ENCODE measurements at regions not wholly inside any gene's neighbourhood (a gene's known extent, or its start where the extent isn't known, plus 50 kb on each side); places are given as distances from the start of the nearest gene placed in this dataset.
"Not testable (repeated sequence)": the region's sequence is repeated elsewhere in the genome, so short reads cannot be mapped to it uniquely, and the experiment has no call there.

DNA sequence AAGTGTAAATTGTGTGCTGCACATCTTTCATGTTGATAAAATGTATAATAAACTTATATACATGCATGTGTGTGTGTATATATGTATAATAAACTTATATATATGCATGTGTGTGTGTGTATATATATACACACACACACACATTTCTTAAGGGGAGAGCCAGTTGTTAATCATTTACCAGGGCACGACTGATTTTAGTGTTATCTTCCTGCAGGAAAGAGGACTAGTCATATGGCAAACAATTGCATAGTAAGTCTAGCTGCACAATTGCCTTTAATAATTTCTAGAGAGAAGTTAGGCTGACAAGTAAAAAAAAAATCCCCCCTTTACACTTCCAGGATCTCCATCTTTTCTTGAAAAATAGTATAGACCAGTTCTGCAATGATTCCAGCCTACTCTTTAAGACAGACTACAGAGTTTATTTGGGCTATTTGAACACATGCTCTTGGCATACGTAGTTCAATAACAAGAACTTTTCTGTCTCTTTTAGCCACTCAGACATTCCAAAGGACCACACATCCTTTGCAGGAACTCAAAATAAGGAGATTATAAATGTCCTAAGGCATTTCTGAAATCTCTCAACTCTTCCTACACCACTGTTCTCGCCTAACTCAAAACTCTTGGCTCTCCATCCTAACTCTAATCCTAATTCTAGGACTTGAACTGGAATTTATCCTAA, 163.6 kb upstream of the SETMAR start:
- Mint-ChIP-seq H3K27me3 (no peaks in the 10 kb centered on the region), H3K4me3 (no peak overlapping the region), H3K9me3 (peaks cover 0 to under 1% of the 10 kb centered on the region in 2 donors), H3K27ac (no peak overlapping the region), H3K4me1 (no peaks in the 10 kb centered on the region)
- DNase-seq (no peak), ATAC-seq (no peak)

DNA sequence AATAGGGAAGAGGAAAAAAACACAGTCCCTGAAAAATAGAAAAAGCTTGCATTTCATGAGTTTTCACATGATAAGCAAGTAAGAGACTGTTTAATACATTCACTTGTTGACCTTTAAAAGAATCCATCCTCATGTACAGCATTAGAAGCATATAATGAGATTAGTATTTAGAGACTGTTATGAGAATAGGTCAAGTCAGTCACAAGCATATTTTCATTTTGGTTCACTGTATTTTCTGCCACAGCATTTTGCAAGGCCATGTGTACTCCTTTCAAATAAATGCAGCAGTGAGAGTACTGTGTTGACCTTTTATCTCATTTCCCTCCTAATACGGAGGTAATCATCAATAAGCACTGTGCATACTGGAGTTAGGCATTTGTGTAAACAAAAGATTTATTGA, 162.2 kb upstream of the SETMAR start:
- ATAC-seq (no peak), DNase-seq (no peak)
- no peaks in the 10 kb centered on the region for H3K27me3 Mint-ChIP-seq
- H3K4me3 Mint-ChIP-seq, result no peak overlapping the region
- H3K27ac Mint-ChIP-seq, result no peak overlapping the region
- no peaks in the 10 kb centered on the region for H3K9me3 Mint-ChIP-seq
- no peaks in the 10 kb centered on the region for H3K4me1 Mint-ChIP-seq

DNA sequence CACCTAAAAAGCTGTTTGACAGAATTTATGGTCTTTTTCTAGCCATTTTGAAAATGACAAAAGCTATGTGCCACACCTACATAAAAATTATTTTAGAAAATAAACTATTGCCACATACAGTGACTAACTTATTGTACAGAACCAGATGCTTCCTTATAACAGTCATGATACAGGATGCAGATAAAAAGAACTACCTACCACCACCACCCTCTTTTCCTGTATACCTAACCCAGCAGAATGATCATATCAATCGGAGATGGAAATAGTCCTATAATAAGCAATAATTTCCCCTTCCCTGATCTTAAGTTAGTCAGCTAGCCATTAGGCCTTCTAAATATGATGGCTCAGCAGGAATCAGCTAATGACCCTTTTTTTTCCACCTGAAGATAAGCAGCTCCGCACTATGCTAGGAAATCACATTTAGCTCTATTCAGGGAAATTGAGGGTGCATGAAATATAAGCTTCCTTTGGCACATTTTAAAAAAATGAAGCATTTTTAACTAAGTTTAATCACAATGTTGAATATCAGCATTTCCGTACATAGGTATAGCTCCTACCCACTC, 155.5 kb upstream of the SETMAR start:
- H3K4me3 Mint-ChIP-seq, result no peak overlapping the region

GRCh38 chr3:4149296-4149695, 153.9 kb upstream of the SETMAR start:
- no peak for DNase-seq
- ATAC-seq, result no peak
- Mint-ChIP-seq H3K27me3 (no peaks in the 10 kb centered on the region), H3K4me3 (no peak overlapping the region), H3K9me3 (no peaks in the 10 kb centered on the region), H3K4me1 (no peaks in the 10 kb centered on the region), H3K27ac (no peak overlapping the region)

More for the DNA sequence above, 155.5 kb upstream of the SETMAR start:
- Mint-ChIP-seq H3K27me3 (no peaks in the 10 kb centered on the region), H3K27ac (no peak overlapping the region), H3K4me1 (no peaks in the 10 kb centered on the region), H3K9me3 (no peaks in the 10 kb centered on the region)
- no peak for ATAC-seq
- DNase-seq, result no peak

DNA sequence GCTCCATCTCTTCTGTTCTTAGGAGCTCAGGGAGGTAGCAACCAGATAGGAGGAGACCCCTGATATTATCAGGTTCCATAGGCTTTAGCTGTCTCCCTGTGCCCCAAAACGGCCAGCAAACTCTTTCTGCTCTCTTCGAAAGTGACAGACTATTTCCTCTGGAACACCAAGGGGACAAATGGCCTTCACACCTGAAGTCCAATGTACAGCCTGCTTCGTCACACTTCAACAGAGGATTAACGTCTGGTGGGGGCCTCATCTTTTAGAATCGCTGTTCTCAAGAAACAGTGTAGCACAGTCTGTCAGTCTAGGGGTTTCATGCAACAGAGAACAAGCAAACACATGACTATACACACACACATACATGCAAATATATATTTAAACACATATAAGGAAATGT, 152.4 kb upstream of the SETMAR start:
- no peaks in the 10 kb centered on the region for H3K27me3 Mint-ChIP-seq
- H3K4me1 Mint-ChIP-seq, result no peaks in the 10 kb centered on the region
- H3K4me3 Mint-ChIP-seq, result no peak overlapping the region
- no peak for DNase-seq
- no peak overlapping the region for H3K27ac Mint-ChIP-seq
- no peak for ATAC-seq
- no peaks in the 10 kb centered on the region for H3K9me3 Mint-ChIP-seq

DNA sequence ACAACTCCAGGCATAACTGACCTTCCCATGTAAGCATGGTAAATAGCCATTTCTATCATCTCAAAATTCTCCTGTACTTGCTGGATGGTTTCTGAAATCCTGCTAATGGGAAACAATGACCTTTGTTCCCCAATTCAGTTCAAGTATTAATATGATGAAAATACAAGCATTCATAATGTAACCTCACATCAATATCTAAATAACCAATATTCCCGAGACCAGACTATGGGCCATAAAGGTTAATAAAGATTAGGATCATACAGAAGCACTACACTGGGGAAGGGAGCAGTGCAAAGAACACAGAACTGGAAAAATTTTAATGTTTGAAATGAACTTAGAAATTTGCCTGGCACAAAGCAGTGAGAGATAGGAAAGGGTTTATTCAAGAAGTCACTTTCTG, 151.3 kb upstream of the SETMAR start:
- DNase-seq (no peak), ATAC-seq (no peak)
- H3K27me3 Mint-ChIP-seq, result no peaks in the 10 kb centered on the region
- no peak overlapping the region for H3K4me3 Mint-ChIP-seq
- H3K27ac Mint-ChIP-seq, result no peak overlapping the region
- H3K4me1 Mint-ChIP-seq, result no peaks in the 10 kb centered on the region
- H3K9me3 Mint-ChIP-seq, result no peaks in the 10 kb centered on the region

- ATAC-seq (no peak), DNase-seq (no peak)
- no peaks in the 10 kb centered on the region for H3K4me1 Mint-ChIP-seq
- no peaks in the 10 kb centered on the region for H3K9me3 Mint-ChIP-seq
- H3K4me3 Mint-ChIP-seq, result no peak overlapping the region
- no peak overlapping the region for H3K27ac Mint-ChIP-seq
- no peaks in the 10 kb centered on the region for H3K27me3 Mint-ChIP-seq
Measured at GRCh38 chr3:4153771-4154170, 149.4 kb upstream of the SETMAR start.

DNA sequence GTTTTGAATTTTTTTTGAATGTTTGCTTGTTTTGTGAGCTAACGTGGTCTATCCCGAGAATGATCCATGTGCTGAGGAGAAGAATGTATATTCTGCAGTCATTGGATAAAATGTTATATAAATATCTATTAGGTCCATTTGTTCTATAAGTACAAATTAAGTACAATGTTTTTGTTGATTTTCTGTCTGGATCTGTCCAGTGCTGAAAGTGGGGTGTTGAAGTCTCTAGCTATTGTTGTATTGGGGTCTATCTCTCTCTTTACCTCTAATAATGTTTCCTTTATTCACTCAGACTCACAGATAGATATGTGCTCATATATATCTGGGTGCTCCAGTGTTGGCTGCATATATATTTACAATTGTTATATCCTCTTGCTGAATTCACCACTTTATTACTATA, 144.8 kb upstream of the SETMAR start:
- Mint-ChIP-seq H3K4me3 (no peak overlapping the region), H3K4me1 (no peaks in the 10 kb centered on the region), H3K9me3 (peaks cover 0 to 7% of the 10 kb centered on the region in 2 donors), H3K27me3 (no peaks in the 10 kb centered on the region), H3K27ac (no peak overlapping the region)
- ATAC-seq, result no peak
- no peak for DNase-seq

GRCh38 chr3:4162096-4162495, 141.1 kb upstream of the SETMAR start:
- no peak for ATAC-seq
- Mint-ChIP-seq H3K9me3 (peaks cover 0 to 7% of the 10 kb centered on the region in 2 donors), H3K4me1 (no peaks in the 10 kb centered on the region), H3K4me3 (no peak overlapping the region), H3K27me3 (no peaks in the 10 kb centered on the region), H3K27ac (no peak overlapping the region)
- DNase-seq, result no peak

DNA sequence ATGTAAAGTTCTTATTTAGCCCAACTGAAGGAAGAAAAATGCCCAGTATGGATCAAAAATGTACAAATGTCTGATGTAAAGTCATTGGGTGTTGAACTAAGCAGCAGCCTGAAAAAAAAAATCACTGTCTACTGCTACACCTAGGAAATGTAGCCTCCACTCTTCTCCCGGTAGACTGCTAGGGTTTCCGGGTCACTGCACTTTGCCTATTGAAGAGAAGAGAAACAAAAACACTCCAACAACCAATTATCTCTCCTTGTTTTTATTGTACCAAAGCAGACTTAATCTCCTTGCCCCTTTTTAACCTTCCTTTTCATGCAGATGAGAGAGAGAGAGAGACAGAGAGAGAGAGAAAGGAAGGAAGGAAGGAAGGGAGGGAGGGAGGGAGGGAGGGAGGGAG, 140.2 kb upstream of the SETMAR start:
- H3K27me3 Mint-ChIP-seq, result no peaks in the 10 kb centered on the region

DNA sequence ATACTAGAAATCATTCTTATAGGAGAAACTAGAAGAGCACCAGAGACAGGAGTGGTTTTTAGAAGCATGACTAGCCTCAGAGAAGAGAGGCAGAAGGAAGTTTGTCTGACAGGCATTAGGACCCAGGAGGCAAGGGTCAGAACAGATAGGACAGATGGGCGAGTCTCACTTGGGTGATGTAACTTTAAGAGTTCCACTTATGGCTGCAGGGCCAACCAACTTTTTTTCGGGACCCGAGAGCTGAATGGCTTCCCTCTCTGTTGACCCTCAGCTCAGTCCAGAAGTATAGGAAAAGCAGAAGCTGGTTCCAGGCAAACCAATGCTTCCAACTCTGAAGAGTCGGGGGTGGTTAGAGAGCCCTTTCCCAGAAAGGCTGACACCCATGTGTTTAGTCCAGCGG, 136.6 kb upstream of the SETMAR start:
- no peaks in the 10 kb centered on the region for H3K27me3 Mint-ChIP-seq
- ATAC-seq, result no peak

More for the DNA sequence above, 140.2 kb upstream of the SETMAR start:
- Mint-ChIP-seq H3K4me3 (no peak overlapping the region), H3K4me1 (no peaks in the 10 kb centered on the region), H3K9me3 (peaks cover 0 to 7% of the 10 kb centered on the region in 2 donors), H3K27ac (no peak overlapping the region)
- DNase-seq (no peak), ATAC-seq (no peak)

GRCh38 chr3:4167230-4167629, 135.9 kb upstream of the SETMAR start:
- not testable (repeated sequence) for H3K4me1 Mint-ChIP-seq, DNase-seq, H3K27ac Mint-ChIP-seq, H3K4me3 Mint-ChIP-seq, ATAC-seq, H3K27me3 Mint-ChIP-seq, H3K9me3 Mint-ChIP-seq

More for the DNA sequence above, 136.6 kb upstream of the SETMAR start:
- H3K9me3 Mint-ChIP-seq, result no peaks in the 10 kb centered on the region
- no peak overlapping the region for H3K4me3 Mint-ChIP-seq
- no peak overlapping the region for H3K27ac Mint-ChIP-seq
- no peak for DNase-seq
- no peaks in the 10 kb centered on the region for H3K4me1 Mint-ChIP-seq

- DNase-seq (no peak), ATAC-seq (no peak)
- Mint-ChIP-seq H3K4me3 (no peak overlapping the region), H3K27ac (no peak overlapping the region), H3K4me1 (no peaks in the 10 kb centered on the region), H3K27me3 (no peaks in the 10 kb centered on the region), H3K9me3 (peaks cover 5 to 18% of the 10 kb centered on the region in 2 donors)
Measured at GRCh38 chr3:4174791-4175190, 128.4 kb upstream of the SETMAR start.

GRCh38 chr3:4191971-4192370, 111.2 kb upstream of the SETMAR start:
- no peak overlapping the region for H3K4me3 Mint-ChIP-seq
- ATAC-seq, result no peak
- no peak for DNase-seq
- H3K27me3 Mint-ChIP-seq, result no peaks in the 10 kb centered on the region
- H3K9me3 Mint-ChIP-seq, result peaks cover 5 to 16% of the 10 kb centered on the region in 2 donors
- no peak overlapping the region for H3K27ac Mint-ChIP-seq
- no peaks in the 10 kb centered on the region for H3K4me1 Mint-ChIP-seq

DNA sequence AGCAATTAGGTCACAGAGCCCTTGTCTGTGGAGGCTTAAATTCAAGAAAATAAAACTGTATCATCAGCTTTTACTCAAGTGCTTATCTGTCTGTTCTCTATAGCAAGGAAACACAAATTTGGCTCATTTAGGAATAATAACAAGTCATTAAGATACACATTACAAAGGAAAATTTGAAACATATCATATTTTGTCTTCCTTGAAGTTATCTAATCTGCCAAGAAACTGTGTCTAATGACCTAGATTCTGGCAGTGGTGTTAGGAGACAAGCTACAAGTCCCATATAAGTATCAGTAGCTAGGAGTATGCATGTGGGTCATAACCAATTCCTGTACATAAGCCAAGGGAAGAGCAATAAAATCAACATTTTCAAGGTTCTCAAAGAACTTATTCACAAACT, 108.2 kb upstream of the SETMAR start:
- peaks cover 5 to 15% of the 10 kb centered on the region in 2 donors for H3K9me3 Mint-ChIP-seq
- no peaks in the 10 kb centered on the region for H3K4me1 Mint-ChIP-seq
- H3K27me3 Mint-ChIP-seq, result no peaks in the 10 kb centered on the region
- H3K27ac Mint-ChIP-seq, result no peak overlapping the region
- no peak overlapping the region for H3K4me3 Mint-ChIP-seq
- no peak for ATAC-seq
- DNase-seq, result no peak

DNA sequence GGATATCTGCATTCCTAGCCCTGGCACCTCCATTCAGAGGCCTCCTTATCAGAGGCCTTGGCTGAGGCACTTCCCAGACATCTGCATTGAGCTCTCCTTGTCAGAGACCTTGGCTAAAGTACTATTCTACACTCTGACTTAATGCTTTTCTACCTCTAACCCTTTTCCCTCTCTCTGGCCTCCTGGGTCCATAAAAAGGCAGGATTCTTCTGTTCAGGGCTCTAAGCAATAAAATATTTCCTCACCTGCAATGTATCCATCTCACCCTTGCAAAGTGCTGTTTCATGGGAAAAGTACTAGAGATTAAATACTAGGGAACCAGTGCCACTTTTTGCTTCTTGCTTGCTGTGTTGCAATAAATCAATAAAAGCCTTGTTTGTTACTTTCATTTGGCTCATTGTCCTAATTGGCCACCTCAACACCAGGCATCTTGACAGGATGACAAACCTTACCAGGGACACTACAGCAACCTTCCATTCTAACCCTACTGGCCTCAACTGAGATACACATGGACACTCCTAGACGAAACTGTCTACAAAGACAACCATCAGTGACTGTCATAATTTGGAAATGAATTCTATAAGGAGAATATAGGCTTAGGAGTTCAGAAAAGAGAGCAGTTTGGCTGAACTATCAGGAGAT, 106.5 kb upstream of the SETMAR start:
- no peak for ATAC-seq
- H3K27me3 Mint-ChIP-seq, result no peaks in the 10 kb centered on the region
- no peak overlapping the region for H3K4me3 Mint-ChIP-seq
- H3K27ac Mint-ChIP-seq, result no peak overlapping the region
- DNase-seq, result no peak
- H3K4me1 Mint-ChIP-seq, result no peaks in the 10 kb centered on the region
- peaks cover under 1 to 9% of the 10 kb centered on the region in 2 donors for H3K9me3 Mint-ChIP-seq

Data from stimulated activated naive CD8-positive, alpha-beta T cell treated with anti-CD3 and anti-CD28 coated beads, Interleukin-15, amount 100 ng/mL, for 72 hours (primary cell).